ENCODE measurements at regions not wholly inside any gene's neighbourhood (a gene's known extent, or its start where the extent isn't known, plus 50 kb on each side); places are given as distances from the start of the nearest gene placed in this dataset.
"Not testable (repeated sequence)": the region's sequence is repeated elsewhere in the genome, so short reads cannot be mapped to it uniquely, and the experiment has no call there.

DNA sequence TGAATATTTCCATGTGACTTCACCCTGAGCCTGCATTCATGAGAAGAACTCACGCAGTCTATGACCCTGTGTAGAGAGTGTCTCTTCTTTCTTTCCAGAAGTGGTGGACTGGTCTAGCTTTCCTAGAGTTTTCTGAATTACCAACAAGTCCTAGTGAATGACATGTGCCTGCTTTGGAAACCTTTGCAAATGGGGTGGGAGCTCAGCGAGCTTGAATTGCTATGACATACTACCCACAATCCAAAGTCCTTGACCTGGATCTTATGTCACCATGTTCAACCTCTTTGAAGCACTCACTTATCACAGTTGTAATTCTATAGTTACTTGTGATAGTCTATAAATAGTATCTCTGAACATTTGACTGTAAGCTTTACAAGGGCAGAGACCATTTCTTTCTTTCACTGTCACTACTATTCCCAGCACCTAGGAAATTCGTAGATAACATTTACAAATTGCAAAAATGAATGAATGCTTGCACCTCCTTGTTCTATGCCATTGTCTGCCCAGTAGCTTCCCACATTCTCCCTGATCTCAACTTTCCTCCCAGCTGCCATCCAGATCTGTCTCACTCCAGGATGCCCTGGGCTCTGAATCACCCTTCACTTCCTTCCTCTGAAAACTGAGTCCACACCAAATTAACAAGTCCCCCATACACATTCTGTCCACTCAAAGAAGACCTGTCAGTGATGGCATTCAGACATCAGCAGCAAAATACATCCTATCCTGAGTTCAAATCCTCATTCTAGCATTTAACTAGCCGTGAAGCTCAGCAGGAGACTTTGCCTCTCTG lies 201.9 kb upstream of the SESN3 start:
- no peak for DNase-seq

- DNase-seq: no peak
These were observed 198.4 kb upstream of the SESN3 start for GRCh38 chr11:95429376-95429907.

DNA sequence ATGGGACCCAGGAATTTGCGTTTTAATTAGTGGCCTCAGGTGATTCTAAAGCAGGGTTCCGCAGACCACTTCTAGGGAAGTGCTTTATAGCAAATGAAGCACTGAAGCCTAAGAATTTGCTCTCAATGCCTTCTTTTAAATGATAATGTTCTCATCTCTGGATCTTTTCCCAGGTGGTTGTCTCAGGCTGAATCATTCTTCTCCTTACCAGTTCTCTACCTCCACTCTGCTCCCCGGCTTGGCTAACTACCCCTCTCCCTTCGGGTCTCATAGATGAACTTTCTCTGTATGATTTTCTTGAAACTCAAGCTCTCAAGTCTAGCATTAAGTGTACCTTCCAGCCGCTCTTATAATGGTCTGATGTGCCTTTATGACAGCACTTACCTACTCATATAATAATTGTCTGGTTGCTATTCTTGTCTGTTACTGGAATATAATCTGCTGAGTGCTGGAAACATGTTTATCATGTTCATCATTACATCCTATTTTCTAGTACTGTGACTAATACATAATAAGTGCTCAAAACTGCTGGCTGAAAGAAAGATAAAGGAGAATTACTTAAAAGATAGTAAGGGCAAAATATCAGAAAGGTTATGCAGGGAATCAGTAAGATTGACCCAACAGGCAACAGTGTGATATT lies 195.9 kb upstream of the SESN3 start:
- no peak for DNase-seq

DNA sequence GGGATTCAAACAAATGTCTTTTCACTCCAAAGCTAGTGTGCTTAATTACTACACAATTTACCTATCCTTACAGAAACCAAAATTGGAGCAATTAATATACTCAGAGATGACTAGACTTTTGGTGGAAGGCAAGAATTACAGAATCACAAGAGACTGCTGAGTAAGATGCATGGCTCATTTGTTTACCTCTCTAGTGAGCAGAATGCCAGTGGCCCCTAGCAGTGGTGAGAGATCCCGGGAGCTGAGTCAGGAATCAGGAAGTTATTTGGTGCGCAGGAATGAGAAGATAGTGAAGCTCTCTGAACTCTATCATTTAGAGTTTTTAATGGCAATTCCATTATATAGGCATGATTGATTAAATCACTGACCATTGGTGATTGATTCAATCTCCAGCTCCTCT lies 188.9 kb upstream of the SESN3 start:
- DNase-seq: no peak

- DNase-seq: no peak
These were observed 187.9 kb upstream of the SESN3 start for GRCh38 chr11:95418916-95419315.

- no peak for DNase-seq
These were observed 186.8 kb upstream of the SESN3 start for GRCh38 chr11:95417832-95418231.

DNA sequence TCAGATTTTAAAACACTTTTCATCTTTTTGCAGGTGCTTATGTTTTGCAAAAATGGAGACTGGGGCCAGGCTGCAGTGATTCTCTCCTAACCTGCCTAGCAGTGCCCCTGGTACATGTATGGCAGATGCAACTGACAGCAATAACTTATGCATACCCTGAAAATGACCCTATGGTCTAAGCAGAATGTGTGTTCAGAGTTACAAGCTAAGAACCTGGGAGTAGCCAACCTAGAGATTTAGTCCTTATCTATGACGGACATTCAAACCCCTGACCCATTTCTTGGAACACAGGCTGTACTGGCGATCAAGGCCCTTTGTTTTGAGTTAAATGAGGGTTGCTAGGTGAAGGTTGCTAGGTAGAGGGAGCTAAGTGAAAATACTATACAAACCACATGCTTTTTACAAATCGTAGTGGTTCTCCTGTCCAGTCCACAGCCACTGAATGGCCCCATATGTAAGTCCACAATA lies 184.9 kb upstream of the SESN3 start:
- DNase-seq: no peak

DNA sequence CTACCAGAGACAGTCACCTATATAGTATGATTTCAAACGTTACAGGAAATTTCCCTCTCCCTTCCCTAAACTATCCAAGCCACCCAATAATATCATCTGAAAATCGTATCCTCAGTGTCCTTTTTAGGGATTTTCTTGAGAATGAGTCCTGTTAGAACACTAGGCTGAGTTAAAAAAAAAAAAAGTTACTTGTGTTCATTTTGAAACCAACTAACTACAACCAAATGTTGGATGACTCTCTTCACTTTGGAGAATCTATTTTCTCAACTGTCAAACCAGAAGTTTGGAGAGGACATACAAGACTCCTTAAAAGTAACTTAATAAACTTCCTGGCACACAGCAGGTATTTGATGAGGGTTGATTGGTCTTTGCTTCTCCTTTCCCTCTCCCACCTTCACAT lies 183.2 kb upstream of the SESN3 start:
- DNase-seq: no peak

DNA sequence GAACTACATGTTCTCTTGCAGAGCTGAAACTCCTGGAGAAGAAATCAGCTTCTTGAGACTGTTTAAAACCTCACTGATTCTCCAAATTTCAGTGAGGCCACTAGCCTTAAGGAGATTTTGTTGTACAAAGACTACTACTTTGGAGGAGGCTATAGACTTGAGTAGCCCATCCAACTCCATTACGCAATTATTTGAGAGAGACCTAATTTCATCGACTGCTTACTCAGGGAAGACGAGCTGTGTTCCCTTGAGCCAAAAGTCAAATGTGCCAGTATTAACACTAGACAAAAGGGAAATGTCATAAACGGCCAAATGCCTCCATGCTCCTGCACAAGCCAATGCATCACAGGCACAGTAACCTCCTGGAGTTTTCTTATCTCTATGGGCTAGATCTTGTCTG lies 182.8 kb upstream of the SESN3 start:
- no peak for DNase-seq

GRCh38 chr11:95413021-95413420 lies 182.0 kb upstream of the SESN3 start:
- no peak for DNase-seq

DNA sequence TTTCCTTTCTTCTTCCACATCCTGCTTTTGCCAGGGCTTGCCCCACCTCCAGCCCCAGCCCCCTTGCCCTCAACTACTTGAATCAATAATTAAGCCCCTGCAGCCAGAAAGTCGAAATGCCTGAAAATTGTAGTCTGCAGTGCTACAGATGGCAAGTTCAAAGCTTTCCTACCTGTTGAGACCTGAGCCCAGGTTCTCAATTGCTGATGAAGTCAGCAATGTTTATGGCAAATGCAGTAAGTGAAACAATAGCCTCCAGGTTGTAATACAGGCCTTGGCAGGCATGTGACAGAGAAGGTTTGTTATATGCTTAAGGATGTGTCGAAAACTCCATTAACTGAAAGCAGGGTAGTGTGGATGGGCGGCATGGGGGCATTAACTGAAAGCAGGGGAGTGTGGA lies 181.1 kb upstream of the SESN3 start:
- DNase-seq: no peak

DNA sequence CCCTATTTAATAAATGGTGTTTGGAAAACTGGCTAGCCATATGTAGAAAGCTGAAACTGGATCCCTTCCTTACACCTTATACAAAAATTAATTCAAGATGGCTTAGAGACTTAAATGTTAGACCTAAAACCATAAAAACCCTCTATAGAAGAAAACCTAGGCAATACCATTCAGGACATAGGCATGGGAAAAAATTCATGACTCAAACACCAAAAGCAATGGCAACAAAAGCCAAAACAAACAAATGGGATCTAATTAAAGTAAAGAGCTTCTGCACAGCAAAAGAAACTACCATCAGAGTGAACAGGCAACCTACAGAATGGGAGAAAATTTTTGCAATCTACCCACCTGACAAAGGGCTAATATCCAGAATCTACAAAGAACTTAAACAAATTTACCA lies 179.7 kb upstream of the SESN3 start:
- DNase-seq: not testable (repeated sequence)

DNA sequence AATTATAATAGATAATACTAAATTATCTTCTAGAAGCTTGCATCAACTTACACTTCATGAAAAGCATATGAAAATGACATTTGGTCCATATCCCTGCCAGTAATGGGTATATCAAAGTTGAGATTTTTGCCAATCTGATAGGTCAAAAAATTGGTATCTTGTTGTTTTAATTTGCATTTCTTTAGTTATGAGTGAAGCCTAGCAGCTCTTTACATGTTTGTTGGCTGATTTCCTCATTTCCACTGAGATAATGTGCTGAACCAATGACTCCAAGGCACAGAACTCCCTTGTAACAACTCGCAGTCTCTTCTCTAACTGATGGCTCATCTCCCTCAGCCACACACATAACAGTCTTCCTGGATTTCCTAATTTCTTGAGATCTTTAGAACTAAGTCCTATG lies 175.3 kb upstream of the SESN3 start:
- DNase-seq: no peak

- no peak for DNase-seq
These were observed 173.4 kb upstream of the SESN3 start for GRCh38 chr11:95404370-95404769.

GRCh38 chr11:95398437-95399112 lies 167.6 kb upstream of the SESN3 start:
- DNase-seq: no peak

DNA sequence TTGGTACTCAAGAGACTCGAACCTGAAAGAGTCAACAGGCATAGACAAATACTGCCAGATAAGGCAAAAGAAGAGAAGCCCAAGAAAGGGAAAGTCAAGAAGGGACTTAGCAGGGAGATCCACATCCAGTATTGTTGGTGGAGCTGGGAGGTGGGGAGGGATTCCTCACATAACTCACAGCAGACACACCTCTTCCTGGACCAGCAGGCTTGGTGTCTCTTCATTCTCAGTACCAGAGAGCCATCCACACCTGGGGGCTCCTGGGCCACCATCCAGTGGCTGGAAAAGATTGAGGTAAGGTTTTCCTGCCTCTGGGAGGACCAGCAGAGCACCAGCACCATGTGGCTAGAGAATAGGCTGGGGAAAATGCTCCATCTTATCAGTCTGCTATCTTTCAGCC lies 161.6 kb upstream of the SESN3 start:
- no peak for DNase-seq

- no peak for DNase-seq
These were observed 158.4 kb upstream of the SESN3 start for GRCh38 chr11:95389427-95389826.

DNA sequence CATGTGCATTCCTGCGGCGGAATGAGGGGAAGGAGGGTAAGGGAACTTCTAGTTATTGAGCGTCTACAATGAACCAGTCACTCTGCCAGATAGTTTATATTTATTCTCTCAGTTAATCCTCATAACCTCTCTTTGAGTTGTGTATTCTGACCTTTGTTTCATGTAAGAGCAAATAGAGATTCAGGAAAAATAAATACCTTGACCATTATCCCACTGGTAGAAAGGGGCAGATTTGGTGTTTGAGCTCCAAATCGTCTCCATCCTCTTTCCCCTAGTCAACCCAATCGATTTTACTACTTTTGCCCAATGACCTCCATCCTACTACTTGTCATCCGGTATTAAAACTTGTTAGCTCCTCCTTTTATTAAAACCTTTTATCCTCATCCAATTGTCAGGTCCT lies 157.1 kb upstream of the SESN3 start:
- DNase-seq: no peak

GRCh38 chr11:95387325-95387724 lies 156.3 kb upstream of the SESN3 start:
- DNase-seq: no peak

- DNase-seq: no peak
These were observed 154.6 kb upstream of the SESN3 start for GRCh38 chr11:95385577-95385976.

DNA sequence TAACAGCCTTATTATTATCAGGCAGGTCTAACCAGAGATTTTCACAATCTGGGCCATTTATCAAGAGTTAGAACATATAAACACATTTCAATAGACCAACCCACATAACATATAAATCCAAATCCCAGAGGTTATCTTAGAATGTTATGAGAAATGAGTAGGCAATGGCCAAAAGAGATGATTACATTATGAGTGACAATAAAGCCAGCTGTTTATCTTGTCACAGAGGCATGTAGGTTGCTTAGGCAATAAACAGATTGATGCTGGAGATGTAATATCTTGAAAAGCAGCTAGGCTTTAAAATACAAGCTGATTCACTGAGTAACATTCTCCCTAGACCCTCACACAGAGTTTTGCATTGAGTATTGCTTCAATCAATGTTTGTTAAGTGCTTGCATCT lies 148.5 kb upstream of the SESN3 start:
- no peak for DNase-seq

DNA sequence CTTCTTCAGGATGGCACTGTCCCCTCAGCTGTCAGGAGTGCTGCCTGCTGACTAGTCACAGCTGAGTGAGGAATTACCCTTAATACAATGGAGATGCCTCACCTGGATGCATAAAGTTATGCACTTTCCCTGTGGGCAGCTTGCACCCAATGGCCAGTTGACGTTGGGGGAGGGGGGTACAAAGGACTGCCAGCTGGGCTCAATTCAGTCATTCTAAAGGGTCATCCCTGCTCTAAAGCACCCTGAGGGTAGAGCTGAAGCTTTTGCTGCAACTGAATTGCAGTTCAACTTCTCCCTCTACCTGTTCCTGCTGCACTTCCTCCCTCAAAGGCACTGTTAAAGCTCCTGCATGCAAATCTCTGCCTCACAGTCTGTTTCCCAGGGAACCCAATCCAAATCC lies 147.8 kb upstream of the SESN3 start:
- no peak for DNase-seq

GRCh38 chr11:95378111-95378510 lies 147.1 kb upstream of the SESN3 start:
- no peak for DNase-seq

GRCh38 chr11:95375886-95376285 lies 144.9 kb upstream of the SESN3 start:
- DNase-seq: no peak
